GM18520 (cell line): ENCODE measurements at regions not wholly inside any gene's neighbourhood (a gene's known extent, or its start where the extent isn't known, plus 50 kb on each side); places are given as distances from the start of the nearest gene placed in this dataset.

Experiments
- ATAC-seq: cut with Tn5 transposase; IDR thresholded peaks from one replicate; pipeline ENCODE4 v1.9.1; 2021; ENCODE audit not compliant: unreplicated experiment

DNA sequence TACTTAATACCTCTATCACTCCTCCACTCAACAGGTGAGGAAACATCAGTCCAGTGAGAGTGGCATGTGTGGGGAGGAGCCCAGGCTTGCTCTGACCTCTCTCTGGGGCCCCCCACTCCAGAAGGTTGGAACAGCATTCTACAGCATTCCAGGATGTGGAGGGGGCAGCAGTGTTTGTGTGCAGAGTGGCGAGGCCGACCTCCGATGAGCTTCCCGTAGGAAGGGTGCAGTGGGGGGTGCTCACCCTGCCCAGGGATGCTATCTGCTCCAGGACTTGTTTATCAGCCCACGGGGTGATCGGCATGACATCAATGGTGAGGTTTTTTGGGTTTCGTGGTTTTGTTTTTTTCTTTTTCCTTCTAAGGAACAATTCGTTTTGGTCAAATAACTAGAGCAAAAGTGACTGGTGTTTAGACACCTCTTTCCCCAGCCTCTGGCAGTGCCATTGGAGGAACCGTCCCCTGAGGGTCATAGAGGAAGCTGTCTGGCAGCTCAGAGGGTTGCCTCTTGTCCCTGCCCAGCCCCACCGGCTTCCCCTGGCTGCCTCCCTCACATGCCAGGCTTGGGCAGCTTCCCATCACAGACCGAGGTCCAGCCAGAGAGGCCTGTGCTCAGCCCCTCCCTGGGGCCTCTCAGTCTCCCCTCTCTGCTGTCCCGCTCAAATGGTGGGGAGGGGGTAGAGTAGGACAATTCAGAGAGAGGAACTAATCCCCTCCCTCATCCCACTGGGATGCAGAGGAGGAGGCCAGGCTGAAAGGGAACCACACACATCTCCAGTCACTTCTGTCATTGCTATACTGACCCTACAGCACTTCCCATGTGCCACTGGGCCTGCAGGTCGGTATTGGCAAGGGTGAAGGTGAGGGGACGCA is 96.5 kb downstream of the ZFP36L2 start:
- ATAC-seq, result no peak

DNA sequence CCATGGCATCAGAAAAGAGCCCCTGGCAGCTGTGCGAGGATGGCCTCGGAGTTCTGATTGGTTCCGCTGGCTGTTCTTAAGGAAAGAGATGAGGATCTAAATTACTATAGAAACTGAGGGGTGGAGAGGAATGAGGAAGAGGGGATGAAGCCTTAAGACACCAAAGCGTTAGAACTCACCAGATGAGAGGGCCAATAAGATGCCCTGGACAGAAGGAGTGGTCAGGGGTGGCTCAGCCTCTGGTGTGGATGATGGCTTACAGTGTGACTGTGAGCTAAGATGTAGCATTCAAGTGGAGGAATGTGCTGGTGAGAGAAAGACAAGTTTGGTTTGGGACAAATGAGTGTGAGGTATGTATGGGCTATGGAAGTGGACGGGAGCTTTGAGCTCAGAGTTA is 97.8 kb downstream of the ZFP36L2 start:
- no peak for ATAC-seq

- ATAC-seq, result no peak
Observed at GRCh38 chr2:43127941-43128558, 98.4 kb downstream of the ZFP36L2 start.

GRCh38 chr2:43127208-43127940 is 99.0 kb downstream of the ZFP36L2 start:
- no peak for ATAC-seq

DNA sequence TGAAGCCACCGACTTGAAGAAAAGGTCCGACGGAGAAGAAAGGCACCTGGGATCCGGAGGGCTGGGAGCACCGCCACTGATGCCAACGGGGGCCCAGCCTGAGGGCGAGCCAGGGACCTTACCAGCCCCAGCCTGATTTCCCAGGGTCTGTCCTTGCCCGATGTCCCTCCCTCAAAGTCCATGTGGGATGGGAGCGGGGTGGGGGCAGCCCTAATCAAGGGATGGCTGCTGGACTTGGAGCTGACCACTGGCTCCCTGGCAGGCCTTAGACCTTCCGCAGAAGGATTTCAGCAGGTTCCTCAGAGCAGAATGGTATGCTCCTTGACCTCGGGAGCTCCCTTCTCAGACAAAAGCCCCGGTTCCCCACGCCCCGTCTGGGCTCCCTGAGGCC is 99.6 kb downstream of the ZFP36L2 start:
- ATAC-seq, result no peak

DNA sequence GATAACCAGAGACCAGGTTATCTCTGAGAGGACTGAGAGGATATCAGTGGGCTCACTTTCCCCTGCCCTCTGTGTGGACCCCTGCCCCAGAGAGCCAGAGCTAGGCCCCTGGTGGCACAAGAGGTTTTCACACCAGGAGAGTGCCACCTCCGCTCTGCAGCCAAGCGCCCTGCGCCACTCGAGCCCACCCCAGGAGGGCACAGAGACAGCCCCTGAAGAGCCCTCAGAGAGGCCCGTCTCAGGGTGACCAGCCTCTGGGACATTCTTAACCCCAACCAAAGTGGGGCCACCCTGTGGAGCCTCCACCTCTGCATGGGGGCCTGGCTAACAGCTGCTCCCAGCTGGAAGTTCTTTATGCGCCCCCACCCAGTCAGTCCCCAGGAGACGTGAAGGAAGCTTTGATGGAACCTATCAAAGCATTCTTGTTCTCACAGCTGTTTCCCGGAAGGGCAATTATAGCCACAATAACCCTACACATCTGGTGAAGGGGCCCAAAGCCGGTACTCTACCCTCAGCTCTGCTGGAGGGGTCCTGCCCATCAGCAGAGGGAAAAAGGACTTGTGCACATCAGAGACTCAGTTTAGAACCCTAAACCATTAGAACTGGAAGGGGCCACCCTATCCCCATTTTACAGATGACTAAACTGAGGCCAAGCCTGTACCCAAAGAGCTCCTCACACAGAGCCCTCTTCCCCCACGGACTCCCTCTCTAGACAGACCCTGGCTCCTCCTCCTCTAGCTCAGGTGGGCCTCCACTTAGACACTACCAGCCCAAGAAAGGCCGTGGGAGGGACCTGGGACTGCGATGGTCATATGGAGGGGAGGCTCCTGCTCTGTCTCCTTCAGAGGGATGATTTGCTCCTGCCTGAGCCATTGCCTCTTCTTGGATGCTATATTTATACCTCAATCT is 101.1 kb downstream of the ZFP36L2 start:
- no peak for ATAC-seq

GRCh38 chr2:43124687-43125057 is 101.7 kb downstream of the ZFP36L2 start:
- no peak for ATAC-seq

DNA sequence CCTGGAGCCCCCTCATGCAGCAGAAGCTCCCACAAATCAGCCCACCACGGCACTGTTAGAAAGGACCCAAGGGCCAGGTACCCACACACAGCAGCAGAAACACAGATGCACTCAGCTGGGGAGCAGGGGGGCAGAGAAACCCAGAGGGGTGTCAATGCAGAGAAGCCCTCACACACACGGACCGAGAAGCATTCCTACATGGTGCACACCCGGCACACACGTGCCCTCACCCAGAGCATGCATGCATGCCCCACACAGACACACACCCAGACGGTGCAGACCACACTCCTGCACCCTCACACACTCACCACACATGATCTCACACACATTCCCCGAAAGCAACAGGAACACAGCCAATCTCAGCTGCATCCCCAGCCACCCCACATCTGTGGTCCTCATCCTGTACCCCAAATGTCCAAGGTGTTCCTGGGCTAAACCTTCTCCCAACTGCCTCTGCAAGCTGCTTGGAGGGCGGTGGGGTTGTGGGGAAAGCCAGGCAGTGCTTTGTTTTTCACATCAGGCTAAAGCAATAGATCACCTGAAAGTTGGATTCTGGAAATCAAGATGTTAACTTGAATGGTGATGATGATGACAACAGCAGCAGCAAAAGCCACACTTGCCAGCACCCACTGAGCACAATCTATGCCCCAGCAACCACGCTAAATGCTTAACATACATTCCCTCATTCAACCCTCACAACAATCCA is 102.3 kb downstream of the ZFP36L2 start:
- no peak for ATAC-seq

- ATAC-seq, result no peak
Observed at GRCh38 chr2:43123486-43123885, 102.9 kb downstream of the ZFP36L2 start.

GRCh38 chr2:43123028-43123427 is 103.4 kb downstream of the ZFP36L2 start:
- no peak for ATAC-seq

DNA sequence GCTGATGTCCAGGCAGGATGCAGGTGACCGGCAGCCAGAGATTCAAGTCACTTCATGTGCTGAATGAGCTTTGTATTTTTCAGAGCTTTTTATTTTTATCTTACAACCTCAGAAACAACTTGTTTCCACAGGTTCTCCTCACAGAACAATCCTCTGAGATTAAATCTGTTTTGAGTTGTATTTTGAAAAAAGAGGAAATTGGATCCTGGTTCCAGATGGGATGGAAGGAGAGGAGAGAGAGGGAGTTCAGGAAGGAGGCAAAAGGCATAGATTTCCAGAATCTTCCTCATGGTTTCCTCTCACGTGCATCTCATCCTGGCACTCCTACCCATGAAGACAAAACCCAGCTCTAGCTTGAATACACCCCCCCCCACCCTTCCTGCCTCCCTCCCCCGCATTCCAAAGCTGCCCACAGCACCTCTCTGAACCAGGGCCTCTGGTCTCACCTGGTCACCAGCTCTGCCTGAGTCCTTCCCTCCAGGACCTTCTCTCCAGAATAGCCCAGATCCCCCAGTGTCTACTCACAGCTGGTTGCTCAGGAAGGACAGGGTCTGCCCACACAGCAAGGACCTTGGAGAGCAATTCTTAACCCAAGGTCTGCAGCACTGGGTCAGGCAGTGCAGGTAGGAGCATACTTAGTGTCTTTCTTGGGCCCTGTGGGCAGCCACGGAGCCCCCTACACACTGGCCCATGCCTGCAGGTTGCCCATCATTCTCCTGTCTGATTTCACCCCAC is 104.7 kb downstream of the ZFP36L2 start:
- ATAC-seq, result no peak

- ATAC-seq, result no peak
Observed at GRCh38 chr2:43119303-43119702, 107.1 kb downstream of the ZFP36L2 start.

- ATAC-seq, result no peak
Observed at GRCh38 chr2:43117521-43118143, 108.8 kb downstream of the ZFP36L2 start.

DNA sequence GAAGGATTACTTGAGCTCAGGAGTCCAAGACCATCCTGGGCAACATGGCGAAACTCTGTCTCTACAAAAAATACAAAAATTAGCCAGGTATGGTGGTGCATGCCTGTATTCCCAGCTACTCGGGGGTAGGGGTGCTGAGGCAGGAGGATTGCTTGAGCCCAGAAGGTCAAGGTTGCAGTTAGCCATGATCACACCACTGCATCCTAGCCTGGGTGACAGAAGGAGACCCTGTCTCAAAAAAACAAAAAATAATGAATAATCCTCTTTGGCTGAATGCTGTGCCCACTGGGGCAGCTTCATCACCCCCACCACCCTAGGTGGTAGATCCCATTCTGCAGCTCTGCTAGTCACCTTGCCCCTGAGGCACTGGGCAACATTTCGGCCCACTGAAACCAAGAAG is 109.4 kb downstream of the ZFP36L2 start:
- ATAC-seq, result no peak

DNA sequence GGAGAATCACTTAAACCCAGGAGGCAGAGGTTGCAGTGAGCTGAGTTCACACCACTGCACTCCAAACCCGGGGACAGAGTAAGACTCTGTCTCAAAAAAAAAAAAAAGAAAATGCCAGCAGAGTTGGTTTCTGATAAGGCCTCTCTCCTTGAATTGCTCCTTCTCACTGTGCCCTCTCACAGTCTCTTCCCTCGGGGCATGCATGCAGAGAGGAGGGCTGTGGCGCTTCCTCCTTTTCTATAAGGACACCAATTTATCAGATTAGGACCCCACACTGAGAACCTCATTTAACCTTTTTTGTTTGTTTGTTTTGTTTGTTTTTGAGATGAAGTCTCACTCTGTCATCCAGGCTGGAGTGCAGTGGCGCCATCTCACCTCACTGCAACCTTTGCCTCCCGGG is 110.5 kb downstream of the ZFP36L2 start:
- ATAC-seq, result no peak

- ATAC-seq, result no peak
Observed at GRCh38 chr2:43114210-43114609, 112.2 kb downstream of the ZFP36L2 start.

- ATAC-seq, result no peak
Observed at GRCh38 chr2:43111788-43112554, 114.4 kb downstream of the ZFP36L2 start.

- ATAC-seq, result no peak
Observed at GRCh38 chr2:43110442-43110871, 115.9 kb downstream of the ZFP36L2 start.
